ENCODE measurements at regions not wholly inside any gene's neighbourhood (a gene's known extent, or its start where the extent isn't known, plus 50 kb on each side); places are given as distances from the start of the nearest gene placed in this dataset.

DNA sequence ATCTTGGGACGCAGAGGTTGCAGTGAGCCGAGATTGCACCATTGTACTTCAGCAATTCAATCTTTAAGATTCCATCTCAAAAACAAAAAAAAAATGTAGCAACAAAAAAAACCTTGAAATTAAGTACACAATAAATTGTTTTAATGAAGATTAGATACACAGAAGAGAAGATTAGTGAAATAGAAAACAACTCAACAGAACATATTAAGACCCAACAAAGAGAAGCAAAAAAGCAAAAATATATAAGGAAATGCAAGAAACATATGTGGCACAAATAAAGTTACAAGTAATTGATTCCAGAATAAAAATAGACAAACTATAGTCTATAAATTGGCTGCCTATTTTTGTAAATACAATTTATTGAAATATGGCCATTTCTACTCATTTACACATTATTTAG is 445.2 kb downstream of the EPM2A start:
- no peak for TF ChIP-seq POLR2A (IDR thresholded peaks at IDR 0.05)
- no peak for TF ChIP-seq CTCF (IDR thresholded peaks at IDR 0.05)
- DNase-seq: no peak
- Histone ChIP-seq H3K27me3 (no peaks in the 10 kb centered on the region), H3K9me3 (no peaks in the 10 kb centered on the region), H3K36me3 (no peaks in the 10 kb centered on the region), H3K4me3 (no peak overlapping the region), H3K27ac (no peak overlapping the region), H3K4me1 (no peaks in the 10 kb centered on the region)

GRCh38 chr6:145292066-145292465 is 443.3 kb downstream of the EPM2A start:
- Histone ChIP-seq H3K4me3 (no peak overlapping the region), H3K27ac (no peak overlapping the region), H3K9me3 (no peaks in the 10 kb centered on the region), H3K36me3 (no peaks in the 10 kb centered on the region), H3K27me3 (no peaks in the 10 kb centered on the region), H3K4me1 (no peaks in the 10 kb centered on the region)
- TF ChIP-seq POLR2A (IDR thresholded peaks at IDR 0.05) (no peak), CTCF (IDR thresholded peaks at IDR 0.05) (no peak)
- DNase-seq: no peak

DNA sequence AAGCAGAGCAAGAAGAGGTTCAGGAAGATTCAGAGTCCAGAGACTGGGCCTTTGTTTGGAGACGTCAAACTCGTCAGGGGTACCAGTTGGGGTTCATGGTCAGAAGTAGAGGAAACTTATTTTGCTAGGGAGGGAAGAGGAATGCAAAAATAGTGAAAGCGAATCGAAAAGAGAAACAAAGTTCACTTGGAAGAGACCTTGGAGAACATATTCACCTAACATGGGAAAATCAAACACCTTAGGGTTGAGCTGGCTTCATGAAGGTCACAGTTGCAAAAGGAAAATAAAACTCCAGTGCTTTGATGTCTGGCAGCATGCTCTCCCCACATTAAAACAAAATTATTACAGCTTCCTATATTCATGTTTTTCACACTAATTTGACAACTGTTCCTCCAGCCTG is 440.4 kb downstream of the EPM2A start:
- Histone ChIP-seq H3K9me3 (no peaks in the 10 kb centered on the region), H3K27ac (no peak overlapping the region), H3K36me3 (no peaks in the 10 kb centered on the region), H3K4me3 (no peak overlapping the region), H3K4me1 (no peaks in the 10 kb centered on the region), H3K27me3 (no peaks in the 10 kb centered on the region)
- TF ChIP-seq CTCF (IDR thresholded peaks at IDR 0.05) (no peak), POLR2A (IDR thresholded peaks at IDR 0.05) (no peak)
- DNase-seq: no peak

DNA sequence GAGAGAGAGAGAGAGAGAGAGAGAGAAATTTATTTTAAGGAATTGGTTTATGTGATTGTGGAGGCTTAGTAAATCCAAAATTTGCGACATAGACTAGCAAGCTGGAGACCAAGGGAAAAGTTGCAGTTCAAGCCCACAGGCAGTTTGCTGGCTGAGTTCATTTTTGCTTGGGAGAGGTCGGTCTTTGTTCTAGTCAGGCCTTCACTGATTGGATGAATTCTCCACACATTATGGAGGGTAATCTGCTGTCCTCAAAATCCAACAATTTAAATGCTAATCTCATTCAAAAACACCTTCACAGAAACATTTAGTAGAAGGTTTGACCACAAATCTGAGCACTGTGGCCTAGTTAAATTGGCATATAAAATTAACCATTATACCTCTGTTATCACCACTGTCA is 439.6 kb downstream of the EPM2A start:
- H3K27ac ChIP-seq: no peak overlapping the region
- DNase-seq: no peak
- TF ChIP-seq CTCF (IDR thresholded peaks at IDR 0.05): no peak
- no peak for TF ChIP-seq POLR2A (IDR thresholded peaks at IDR 0.05)
- H3K9me3 ChIP-seq: no peaks in the 10 kb centered on the region
- H3K36me3 ChIP-seq: no peaks in the 10 kb centered on the region
- no peak overlapping the region for H3K4me3 ChIP-seq
- no peaks in the 10 kb centered on the region for H3K27me3 ChIP-seq
- no peaks in the 10 kb centered on the region for H3K4me1 ChIP-seq

- no peak for TF ChIP-seq CTCF (IDR thresholded peaks at IDR 0.05)
- TF ChIP-seq POLR2A (IDR thresholded peaks at IDR 0.05): no peak
- Histone ChIP-seq H3K9me3 (no peaks in the 10 kb centered on the region), H3K27ac (no peak overlapping the region), H3K4me3 (no peak overlapping the region), H3K4me1 (no peaks in the 10 kb centered on the region), H3K36me3 (no peaks in the 10 kb centered on the region), H3K27me3 (no peaks in the 10 kb centered on the region)
- DNase-seq: no peak
Observed at GRCh38 chr6:145305670-145306069, 429.6 kb downstream of the EPM2A start.

DNA sequence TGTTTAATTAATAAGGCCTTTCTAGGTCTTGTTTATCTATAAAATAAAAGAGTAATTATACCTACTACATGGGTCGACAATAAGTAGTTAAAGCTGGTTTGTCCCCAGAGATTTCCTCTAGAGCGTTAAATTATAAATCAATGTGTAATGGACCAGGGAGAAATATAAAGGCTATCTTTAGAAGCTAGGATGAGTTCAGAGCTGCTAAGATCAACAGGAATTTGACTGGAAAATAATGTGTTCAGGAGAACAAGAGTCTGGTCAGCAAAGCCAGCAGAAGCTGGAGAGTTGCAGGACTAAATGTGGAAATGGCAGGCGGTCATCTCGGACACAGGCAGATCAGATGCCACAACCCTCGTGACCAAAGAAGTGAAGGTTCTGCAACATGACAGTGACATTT is 428.8 kb downstream of the EPM2A start:
- Histone ChIP-seq H3K9me3 (no peaks in the 10 kb centered on the region), H3K4me1 (no peaks in the 10 kb centered on the region), H3K27me3 (no peaks in the 10 kb centered on the region), H3K27ac (no peak overlapping the region), H3K4me3 (no peak overlapping the region), H3K36me3 (no peaks in the 10 kb centered on the region)
- TF ChIP-seq POLR2A (IDR thresholded peaks at IDR 0.05) (no peak), CTCF (IDR thresholded peaks at IDR 0.05) (no peak)
- no peak for DNase-seq

Measured in Peyer's patch (tissue), 4 donors.